ENCODE measurements at regions not wholly inside any gene's neighbourhood (a gene's known extent, or its start where the extent isn't known, plus 50 kb on each side); places are given as distances from the start of the nearest gene placed in this dataset.
A peak's percentile ranks its signal among the peaks of the same experiment; 100 is the strongest.
"Not testable (repeated sequence)": the region's sequence is repeated elsewhere in the genome, so short reads cannot be mapped to it uniquely, and the experiment has no call there.

- not testable (repeated sequence) for H3K36me3 ChIP-seq (ENCODE audit: control insufficient read depth, insufficient read depth, low read length); H3K4me1 ChIP-seq (ENCODE audit: control insufficient read depth, low read depth, low read length); H2BK120ac ChIP-seq (ENCODE audit: low read depth, low read length); H3K56ac ChIP-seq (ENCODE audit: low read length); H3K27ac ChIP-seq (ENCODE audit: low read depth, low read length); H4K5ac ChIP-seq (ENCODE audit: low read length); H2BK15ac ChIP-seq (replicated peaks; ENCODE audit: low read depth); H2BK5ac ChIP-seq (ENCODE audit: low read length); H3K79me2 ChIP-seq (ENCODE audit: control insufficient read depth, insufficient read depth, low read length); H4K8ac ChIP-seq (ENCODE audit: low read depth, low read length); H2AK5ac ChIP-seq (ENCODE audit: low read length); DNase-seq; H3K4ac ChIP-seq (ENCODE audit: low read depth, low read length); H3K79me1 ChIP-seq (ENCODE audit: low read length); H3K23ac ChIP-seq (ENCODE audit: low read length); H3K9ac ChIP-seq (ENCODE audit: low read length); H3K27me3 ChIP-seq (ENCODE audit: insufficient read depth, low read length, poor library complexity); H3K4me3 ChIP-seq (ENCODE audit: low read length); H3K4me2 ChIP-seq (ENCODE audit: low read length); H3K18ac ChIP-seq (ENCODE audit: low read length)
- WGBS (ENCODE audit: extremely low coverage, insufficient coverage, low lambda C conversion rate) = no CpG with 5 or more reads among the region's 11 CpGs
Observed at GRCh38 chr5:68865192-68865591, 228.6 kb upstream of the SLC30A5 start.

- Histone ChIP-seq H3K56ac (ENCODE audit: low read length) (no peak overlapping the region), H3K23ac (ENCODE audit: low read length) (no peak overlapping the region), H4K5ac (ENCODE audit: low read length) (no peak overlapping the region), H3K18ac (ENCODE audit: low read length) (no peak overlapping the region), H3K27ac (ENCODE audit: low read depth, low read length) (no peak overlapping the region), H3K79me2 (ENCODE audit: control insufficient read depth, insufficient read depth, low read length) (no peaks in the 10 kb centered on the region), H2BK120ac (ENCODE audit: low read depth, low read length) (no peak overlapping the region), H3K27me3 (ENCODE audit: insufficient read depth, low read length, poor library complexity) (no peaks in the 10 kb centered on the region), H3K9ac (ENCODE audit: low read length) (no peak overlapping the region), H4K8ac (ENCODE audit: low read depth, low read length) (no peak overlapping the region), H2AK5ac (ENCODE audit: low read length) (no peak overlapping the region), H3K4me2 (ENCODE audit: low read length) (no peak overlapping the region), H3K36me3 (ENCODE audit: control insufficient read depth, insufficient read depth, low read length) (no peaks in the 10 kb centered on the region), H3K79me1 (ENCODE audit: low read length) (no peaks in the 10 kb centered on the region), H3K4me1 (ENCODE audit: control insufficient read depth, low read depth, low read length) (no peaks in the 10 kb centered on the region), H2BK5ac (ENCODE audit: low read length) (no peak overlapping the region), H3K4me3 (ENCODE audit: low read length) (no peak overlapping the region), H2BK15ac (replicated peaks; ENCODE audit: low read depth) (no peak overlapping the region), H3K4ac (ENCODE audit: low read depth, low read length) (no peak overlapping the region)
- DNase-seq = peak; percentile 80
- WGBS (ENCODE audit: extremely low coverage, insufficient coverage, low lambda C conversion rate) = no CpG with 5 or more reads among the region's 6 CpGs
Observed at GRCh38 chr5:68872088-68872839, 221.6 kb upstream of the SLC30A5 start.

- no CpG with 5 or more reads among the region's 4 CpGs for WGBS (ENCODE audit: extremely low coverage, insufficient coverage, low lambda C conversion rate)
- H3K18ac ChIP-seq (ENCODE audit: low read length) = no peak overlapping the region
- no peak overlapping the region for H2BK120ac ChIP-seq (ENCODE audit: low read depth, low read length)
- no peaks in the 10 kb centered on the region for H3K27me3 ChIP-seq (ENCODE audit: insufficient read depth, low read length, poor library complexity)
- H3K79me1 ChIP-seq (ENCODE audit: low read length) = no peaks in the 10 kb centered on the region
- H4K5ac ChIP-seq (ENCODE audit: low read length) = no peak overlapping the region
- H3K4me3 ChIP-seq (ENCODE audit: low read length) = no peak overlapping the region
- H2AK5ac ChIP-seq (ENCODE audit: low read length) = no peak overlapping the region
- no peak overlapping the region for H2BK5ac ChIP-seq (ENCODE audit: low read length)
- no peaks in the 10 kb centered on the region for H3K36me3 ChIP-seq (ENCODE audit: control insufficient read depth, insufficient read depth, low read length)
- H3K23ac ChIP-seq (ENCODE audit: low read length) = no peak overlapping the region
- no peak overlapping the region for H2BK15ac ChIP-seq (replicated peaks; ENCODE audit: low read depth)
- H3K27ac ChIP-seq (ENCODE audit: low read depth, low read length) = no peak overlapping the region
- H3K9ac ChIP-seq (ENCODE audit: low read length) = no peak overlapping the region
- no peaks in the 10 kb centered on the region for H3K4me1 ChIP-seq (ENCODE audit: control insufficient read depth, low read depth, low read length)
- no peak overlapping the region for H3K4me2 ChIP-seq (ENCODE audit: low read length)
- no peak overlapping the region for H3K4ac ChIP-seq (ENCODE audit: low read depth, low read length)
- H3K79me2 ChIP-seq (ENCODE audit: control insufficient read depth, insufficient read depth, low read length) = no peaks in the 10 kb centered on the region
- DNase-seq = peak; percentile 7
- H4K8ac ChIP-seq (ENCODE audit: low read depth, low read length) = no peak overlapping the region
- no peak overlapping the region for H3K56ac ChIP-seq (ENCODE audit: low read length)
Observed at GRCh38 chr5:68873198-68873597, 220.6 kb upstream of the SLC30A5 start.

GRCh38 chr5:68875351-68875750, 218.5 kb upstream of the SLC30A5 start:
- Histone ChIP-seq H3K79me1 (ENCODE audit: low read length) (no peaks in the 10 kb centered on the region), H2BK15ac (replicated peaks; ENCODE audit: low read depth) (no peak overlapping the region), H2BK120ac (ENCODE audit: low read depth, low read length) (no peak overlapping the region), H3K23ac (ENCODE audit: low read length) (no peak overlapping the region), H3K4ac (ENCODE audit: low read depth, low read length) (no peak overlapping the region), H2AK5ac (ENCODE audit: low read length) (no peak overlapping the region), H4K5ac (ENCODE audit: low read length) (no peak overlapping the region), H3K9ac (ENCODE audit: low read length) (no peak overlapping the region), H3K4me1 (ENCODE audit: control insufficient read depth, low read depth, low read length) (no peaks in the 10 kb centered on the region), H3K79me2 (ENCODE audit: control insufficient read depth, insufficient read depth, low read length) (no peaks in the 10 kb centered on the region), H3K56ac (ENCODE audit: low read length) (no peak overlapping the region), H2BK5ac (ENCODE audit: low read length) (no peak overlapping the region), H3K4me2 (ENCODE audit: low read length) (no peak overlapping the region), H3K36me3 (ENCODE audit: control insufficient read depth, insufficient read depth, low read length) (no peaks in the 10 kb centered on the region), H3K27me3 (ENCODE audit: insufficient read depth, low read length, poor library complexity) (no peaks in the 10 kb centered on the region), H3K27ac (ENCODE audit: low read depth, low read length) (no peak overlapping the region), H4K8ac (ENCODE audit: low read depth, low read length) (no peak overlapping the region), H3K4me3 (ENCODE audit: low read length) (no peak overlapping the region), H3K18ac (ENCODE audit: low read length) (no peak overlapping the region)
- WGBS (ENCODE audit: extremely low coverage, insufficient coverage, low lambda C conversion rate) = no CpG with 5 or more reads among the region's 3 CpGs
- DNase-seq = no peak

GRCh38 chr5:68883436-68883835, 210.4 kb upstream of the SLC30A5 start:
- H3K4me3 ChIP-seq (ENCODE audit: low read length) = no peak overlapping the region
- WGBS (ENCODE audit: extremely low coverage, insufficient coverage, low lambda C conversion rate) = no CpG with 5 or more reads among the region's 8 CpGs

More at GRCh38 chr5:68883436-68883835, 210.4 kb upstream of the SLC30A5 start:
- Histone ChIP-seq H4K5ac (ENCODE audit: low read length) (no peak overlapping the region), H4K8ac (ENCODE audit: low read depth, low read length) (no peak overlapping the region), H3K18ac (ENCODE audit: low read length) (no peak overlapping the region), H3K79me2 (ENCODE audit: control insufficient read depth, insufficient read depth, low read length) (no peaks in the 10 kb centered on the region), H3K36me3 (ENCODE audit: control insufficient read depth, insufficient read depth, low read length) (no peaks in the 10 kb centered on the region), H2BK120ac (ENCODE audit: low read depth, low read length) (no peak overlapping the region), H3K4ac (ENCODE audit: low read depth, low read length) (no peak overlapping the region), H3K23ac (ENCODE audit: low read length) (no peak overlapping the region), H3K4me2 (ENCODE audit: low read length) (no peak overlapping the region), H3K79me1 (ENCODE audit: low read length) (no peaks in the 10 kb centered on the region), H2BK5ac (ENCODE audit: low read length) (no peak overlapping the region), H3K4me1 (ENCODE audit: control insufficient read depth, low read depth, low read length) (no peaks in the 10 kb centered on the region), H3K9ac (ENCODE audit: low read length) (no peak overlapping the region), H3K56ac (ENCODE audit: low read length) (no peak overlapping the region), H3K27me3 (ENCODE audit: insufficient read depth, low read length, poor library complexity) (no peaks in the 10 kb centered on the region), H3K27ac (ENCODE audit: low read depth, low read length) (no peak overlapping the region), H2BK15ac (replicated peaks; ENCODE audit: low read depth) (no peak overlapping the region), H2AK5ac (ENCODE audit: low read length) (no peak overlapping the region)
- DNase-seq = peak; percentile 12

Measured in mesendoderm (in vitro differentiated cells).